HL-60 (cell line): ENCODE measurements at regions not wholly inside any gene's neighbourhood (a gene's known extent, or its start where the extent isn't known, plus 50 kb on each side); places are given as distances from the start of the nearest gene placed in this dataset.

Source experiments
- GABPA ChIP-seq: IDR thresholded peaks from 2 replicates; pipeline ENCODE4 v1.6.1; 2012; ENCODE audit warnings: low read depth
- TF ChIP-seq, protein P1 (sequence below): IDR thresholded peaks from one replicate; pipeline ENCODE4 v1.5.1; 2011; ENCODE audit warnings: low read length, control low read depth, inconsistent platforms; ENCODE audit not compliant: insufficient read depth

DNA sequence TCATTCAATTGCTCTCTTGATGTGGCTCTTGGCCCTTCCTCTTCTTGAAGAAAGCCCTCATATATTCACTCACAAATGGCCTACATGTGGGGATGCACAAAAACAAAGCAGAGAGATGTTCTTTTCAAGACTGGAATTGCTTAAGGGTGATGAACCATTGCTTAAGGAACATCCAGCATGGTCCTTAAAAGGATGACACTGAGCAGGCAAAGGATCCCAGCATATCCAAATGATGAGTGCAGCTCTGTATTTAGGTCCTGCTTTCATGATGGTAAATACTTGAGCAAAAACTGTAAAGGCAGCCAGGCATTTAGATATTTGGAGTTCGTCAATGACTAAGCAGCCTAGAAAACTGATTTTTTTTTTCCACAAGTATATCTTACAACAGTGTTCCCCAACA, 173.8 kb upstream of the ARRDC4 start:
- TF ChIP-seq GABPA: no peak
- TF ChIP-seq, protein P1, sequence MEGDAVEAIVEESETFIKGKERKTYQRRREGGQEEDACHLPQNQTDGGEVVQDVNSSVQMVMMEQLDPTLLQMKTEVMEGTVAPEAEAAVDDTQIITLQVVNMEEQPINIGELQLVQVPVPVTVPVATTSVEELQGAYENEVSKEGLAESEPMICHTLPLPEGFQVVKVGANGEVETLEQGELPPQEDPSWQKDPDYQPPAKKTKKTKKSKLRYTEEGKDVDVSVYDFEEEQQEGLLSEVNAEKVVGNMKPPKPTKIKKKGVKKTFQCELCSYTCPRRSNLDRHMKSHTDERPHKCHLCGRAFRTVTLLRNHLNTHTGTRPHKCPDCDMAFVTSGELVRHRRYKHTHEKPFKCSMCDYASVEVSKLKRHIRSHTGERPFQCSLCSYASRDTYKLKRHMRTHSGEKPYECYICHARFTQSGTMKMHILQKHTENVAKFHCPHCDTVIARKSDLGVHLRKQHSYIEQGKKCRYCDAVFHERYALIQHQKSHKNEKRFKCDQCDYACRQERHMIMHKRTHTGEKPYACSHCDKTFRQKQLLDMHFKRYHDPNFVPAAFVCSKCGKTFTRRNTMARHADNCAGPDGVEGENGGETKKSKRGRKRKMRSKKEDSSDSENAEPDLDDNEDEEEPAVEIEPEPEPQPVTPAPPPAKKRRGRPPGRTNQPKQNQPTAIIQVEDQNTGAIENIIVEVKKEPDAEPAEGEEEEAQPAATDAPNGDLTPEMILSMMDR: no peak
